ENCODE measurements at regions not wholly inside any gene's neighbourhood (a gene's known extent, or its start where the extent isn't known, plus 50 kb on each side); places are given as distances from the start of the nearest gene placed in this dataset.

DNA sequence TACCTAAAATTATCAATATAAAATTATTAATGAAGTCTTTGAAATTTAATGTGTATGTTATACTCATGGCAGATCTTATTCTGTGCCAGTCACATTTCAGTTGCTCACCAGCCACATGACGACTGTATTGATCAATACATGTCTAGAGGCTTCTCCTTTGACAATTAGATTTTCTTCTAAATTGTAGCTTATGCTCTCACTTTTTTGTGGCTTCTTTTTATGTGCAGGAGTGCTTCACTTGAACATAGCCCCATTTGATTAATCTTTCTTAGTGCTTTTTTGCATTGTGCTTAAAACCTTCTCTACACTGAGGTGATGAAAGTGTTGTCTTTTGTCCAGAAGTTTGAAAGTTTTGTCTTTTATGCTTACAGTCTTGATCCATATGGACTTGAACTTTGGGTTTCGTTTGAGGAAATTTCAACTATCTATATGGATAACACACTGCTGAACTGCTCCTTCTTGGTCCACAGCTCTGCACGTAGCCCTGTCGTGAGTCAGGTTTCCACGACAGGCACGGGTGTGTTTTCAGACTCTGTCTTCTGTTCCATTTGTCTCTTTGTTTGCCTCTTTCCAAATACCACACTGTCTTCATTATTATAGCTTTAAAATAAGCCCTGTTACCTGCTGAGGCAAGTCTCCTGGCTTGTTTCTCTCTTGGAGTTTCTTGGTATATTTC lies 393.9 kb upstream of the CFAP20DC start:
- no peak for DNase-seq

DNA sequence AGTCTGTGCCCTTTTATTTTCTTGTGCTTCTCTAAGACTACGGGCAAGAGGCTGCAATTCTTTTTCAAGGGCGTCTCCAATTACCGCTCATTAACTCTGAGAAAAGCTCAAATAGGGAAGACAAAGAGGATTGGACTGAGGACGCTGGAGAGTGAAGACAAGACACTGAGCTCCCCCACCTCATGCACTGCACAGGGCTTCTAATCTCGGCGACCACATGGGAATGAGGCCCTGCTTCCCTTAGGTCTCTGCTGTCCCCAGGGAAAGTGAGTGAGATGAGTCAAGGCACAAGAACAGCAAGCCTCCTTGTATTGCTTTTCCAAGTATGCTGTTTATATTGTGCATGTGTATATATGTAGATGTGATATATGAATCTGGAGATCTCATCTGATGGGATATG lies 392.2 kb upstream of the CFAP20DC start:
- DNase-seq: peak; percentile 69

DNA sequence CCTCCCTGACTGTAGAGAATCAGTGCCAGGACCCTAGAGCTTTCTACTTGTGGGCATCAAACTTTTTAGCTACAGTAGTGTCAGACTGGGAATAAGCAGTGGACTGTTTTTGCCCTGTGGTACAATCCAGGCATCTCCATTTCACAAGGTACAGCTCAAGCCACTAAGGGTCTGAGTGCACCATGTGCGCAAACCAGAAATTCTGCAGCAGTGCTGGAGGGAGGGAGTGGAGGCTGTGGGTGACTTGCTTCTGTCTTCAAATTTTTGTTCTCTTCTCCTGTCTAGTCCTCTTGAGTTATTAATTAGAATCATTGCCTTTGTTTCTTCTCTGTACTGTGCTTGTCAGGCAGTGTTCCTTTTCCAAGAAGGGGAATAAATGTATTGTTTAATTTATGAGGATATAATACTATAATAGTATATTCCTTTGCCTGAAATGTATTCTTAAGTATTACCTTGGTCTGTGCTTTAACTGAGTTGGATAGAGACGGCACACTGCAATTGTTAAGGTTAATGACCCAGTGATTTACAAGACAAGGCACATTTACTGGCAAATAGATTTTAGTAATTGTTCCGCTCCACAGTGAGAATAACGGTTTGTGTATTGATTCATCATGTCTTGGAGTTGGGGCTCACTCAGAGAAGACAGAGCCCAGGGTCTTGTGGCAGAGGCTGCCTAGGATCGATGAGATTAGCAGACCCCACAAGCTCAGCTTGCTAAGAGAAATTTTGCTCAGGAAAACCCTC lies 390.6 kb upstream of the CFAP20DC start:
- DNase-seq: no peak

DNA sequence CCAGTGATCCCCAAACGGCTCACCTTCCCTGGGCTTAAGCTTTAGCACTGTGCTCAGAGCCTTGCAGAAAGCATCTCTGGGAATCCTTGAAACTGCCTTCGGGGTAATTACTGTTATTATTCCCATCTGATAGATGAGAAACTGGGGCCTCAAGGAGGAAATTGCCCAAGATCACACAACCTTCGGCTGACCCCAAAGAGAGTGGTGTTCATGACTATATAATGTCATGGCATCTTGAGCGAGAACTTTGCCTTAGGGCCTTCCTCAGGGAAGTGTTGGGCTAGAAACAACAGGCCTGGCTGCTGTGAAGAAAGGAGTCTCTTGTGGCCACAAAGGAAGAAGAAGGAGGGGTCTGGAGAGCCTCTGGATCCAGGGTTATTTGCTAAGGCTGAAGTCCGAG lies 388.7 kb upstream of the CFAP20DC start:
- no peak for DNase-seq

DNA sequence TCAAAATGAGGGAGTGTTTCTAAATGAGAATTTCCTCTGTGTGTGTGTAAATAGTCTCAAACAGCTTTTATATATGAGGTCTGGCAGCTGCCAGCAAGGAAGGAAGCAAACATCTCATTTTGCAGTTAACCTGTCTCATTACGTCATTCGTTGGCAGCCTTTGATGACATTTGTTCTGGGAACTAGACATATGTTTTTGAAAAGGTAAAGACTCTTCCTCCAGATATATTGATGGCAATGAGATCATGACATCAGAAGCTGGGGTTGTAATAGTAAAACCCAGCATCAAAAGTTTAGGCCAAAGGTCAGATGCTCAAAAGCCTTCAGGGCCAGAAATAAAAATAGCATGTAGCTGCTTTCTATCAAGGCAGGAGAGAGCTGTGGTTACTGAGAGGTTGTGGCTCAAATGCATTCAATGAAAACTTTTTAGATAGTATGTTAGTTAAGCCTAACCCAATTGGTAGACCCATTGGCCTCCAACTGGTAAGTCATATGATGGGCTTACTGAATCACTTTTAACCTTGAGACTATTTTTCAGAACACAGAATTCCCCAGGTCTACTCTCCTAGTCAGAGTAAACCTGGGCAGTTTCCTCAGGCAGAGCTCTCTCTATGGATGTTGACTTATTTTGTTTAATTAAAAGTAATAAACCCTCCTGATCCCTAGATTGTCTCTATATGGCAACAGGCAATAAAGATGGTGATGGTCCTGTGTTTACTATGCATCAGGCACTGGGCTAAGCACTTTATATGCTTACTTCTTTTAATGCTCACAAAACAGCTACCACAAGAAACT lies 386.5 kb upstream of the CFAP20DC start:
- no peak for DNase-seq

DNA sequence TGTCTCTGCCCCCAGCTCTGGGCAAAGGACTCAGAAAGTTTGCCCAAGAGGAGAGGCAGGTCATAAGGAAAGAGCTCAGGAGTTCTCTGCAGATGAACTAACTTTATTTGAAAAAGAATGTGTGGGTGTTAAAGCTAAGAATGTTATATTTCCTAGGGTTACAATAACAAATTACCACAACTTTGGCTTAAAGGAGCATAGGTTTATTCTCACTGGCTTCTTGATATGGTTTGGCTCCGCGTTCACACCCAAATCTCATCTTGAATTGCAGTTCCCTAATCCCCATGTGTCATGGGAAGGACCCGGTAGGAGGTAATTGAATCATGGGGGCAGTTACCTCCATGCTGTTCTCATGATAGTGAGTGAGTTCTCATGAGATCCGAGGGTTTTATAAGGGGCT lies 383.7 kb upstream of the CFAP20DC start:
- DNase-seq: no peak

DNA sequence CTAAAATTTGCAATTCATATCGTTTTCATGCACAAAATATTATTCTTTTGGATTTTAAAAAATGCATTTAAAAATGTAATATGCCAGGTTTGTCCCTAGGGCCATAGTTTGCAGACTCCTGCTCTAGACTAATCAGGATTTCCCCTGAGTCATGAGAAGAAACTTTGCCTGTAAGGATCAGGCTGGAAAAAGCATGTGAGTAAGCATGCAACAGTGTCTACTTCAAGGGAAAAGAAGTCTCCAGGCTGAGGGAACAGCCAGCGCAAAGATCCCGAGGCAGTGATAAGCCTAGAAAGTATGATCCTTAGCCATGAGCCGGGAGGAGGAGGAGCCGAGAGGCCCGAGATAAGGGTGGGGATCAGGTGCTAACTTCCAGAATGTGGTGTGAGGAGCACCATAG lies 382.8 kb upstream of the CFAP20DC start:
- DNase-seq: peak; percentile 63

DNA sequence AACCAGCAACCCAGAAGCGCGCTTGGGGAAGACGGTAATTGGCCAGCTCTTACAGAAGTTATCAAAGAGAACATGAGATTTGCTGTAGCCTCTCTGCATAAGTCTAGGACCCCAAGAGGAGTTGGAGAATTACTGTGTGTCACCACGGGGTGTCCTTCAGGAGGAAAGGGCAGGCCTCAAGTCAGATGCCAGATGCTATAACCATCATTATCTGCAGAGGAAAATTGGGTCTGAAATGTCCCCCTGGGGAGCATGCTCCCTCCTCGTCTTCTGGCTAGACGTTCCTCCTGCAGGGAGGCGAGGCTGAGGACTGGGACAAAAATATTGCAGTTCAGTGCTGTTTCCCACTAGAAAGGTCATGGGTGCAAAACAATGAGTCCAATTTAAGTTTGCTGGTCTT lies 380.5 kb upstream of the CFAP20DC start:
- DNase-seq: no peak

DNA sequence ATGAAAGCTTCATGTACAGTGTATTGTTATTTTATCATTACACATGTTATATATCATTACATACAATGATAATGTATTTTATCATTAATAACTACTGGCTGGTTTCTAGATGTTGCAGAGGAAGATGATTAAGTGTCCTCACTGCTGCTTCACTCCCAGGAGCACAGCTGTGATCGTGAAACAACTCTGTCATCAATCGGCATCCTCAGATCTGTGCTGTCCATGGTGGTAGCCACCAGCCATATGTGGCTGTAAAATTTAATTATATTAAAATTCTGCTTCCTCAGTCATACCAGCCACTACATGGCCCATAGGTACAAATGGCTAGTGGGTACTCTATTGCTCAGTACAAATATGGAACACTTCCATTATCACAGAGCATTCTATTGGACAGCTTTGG lies 379.4 kb upstream of the CFAP20DC start:
- peak; percentile 50 for DNase-seq

DNA sequence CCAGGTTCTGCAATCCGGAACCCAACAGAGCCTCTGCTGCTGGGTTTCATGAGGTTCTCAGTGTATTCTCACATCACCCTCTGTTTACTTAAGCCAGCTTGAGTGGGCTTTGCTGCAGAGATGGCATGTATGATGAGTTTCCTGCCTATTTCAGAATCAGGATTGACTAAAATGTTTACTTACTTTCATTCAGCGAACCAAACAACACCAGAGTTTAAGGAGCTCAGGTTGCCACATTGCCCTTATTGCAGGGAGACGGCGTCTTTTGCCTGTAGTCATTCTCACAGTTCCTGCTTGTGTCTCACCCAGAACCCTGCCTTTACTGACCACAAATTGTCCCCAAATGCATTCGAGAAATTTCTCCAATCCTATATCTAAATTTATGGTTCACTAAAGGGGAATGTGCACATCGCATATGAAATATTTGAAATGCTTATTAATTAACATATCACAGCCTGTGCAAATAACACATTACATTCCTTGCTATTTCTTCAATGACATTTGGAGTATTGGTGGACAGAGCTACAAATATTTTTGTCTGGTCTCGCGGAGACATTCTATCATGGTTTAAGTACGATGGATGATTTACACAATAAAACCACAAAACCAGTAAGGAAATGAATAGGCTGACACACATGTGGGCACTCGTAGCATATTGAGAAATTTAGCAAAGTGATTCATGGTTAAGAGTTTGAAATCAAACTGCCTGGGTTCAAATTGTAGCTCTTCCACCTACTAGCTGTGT lies 377.2 kb upstream of the CFAP20DC start:
- peak; percentile 98 for DNase-seq

DNA sequence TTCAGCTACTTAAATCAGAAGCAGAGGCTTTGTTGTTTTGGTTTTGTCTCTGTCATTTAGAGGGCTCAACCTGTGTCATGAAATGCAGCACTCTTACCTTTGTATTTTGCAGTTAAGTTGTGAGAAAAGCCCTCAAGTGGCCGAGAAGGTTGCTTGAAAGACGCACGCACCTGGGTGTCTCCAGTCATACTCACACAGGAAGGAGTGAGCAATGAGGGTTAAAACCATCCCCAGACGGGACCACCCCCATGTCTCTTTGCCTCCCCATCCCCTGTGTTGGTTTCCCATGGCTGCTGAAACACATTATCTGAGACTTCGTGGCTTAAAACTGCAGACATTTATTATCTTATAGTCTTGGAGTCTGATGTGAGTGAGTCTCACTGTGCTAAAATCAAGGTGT lies 376.1 kb upstream of the CFAP20DC start:
- DNase-seq: no peak

DNA sequence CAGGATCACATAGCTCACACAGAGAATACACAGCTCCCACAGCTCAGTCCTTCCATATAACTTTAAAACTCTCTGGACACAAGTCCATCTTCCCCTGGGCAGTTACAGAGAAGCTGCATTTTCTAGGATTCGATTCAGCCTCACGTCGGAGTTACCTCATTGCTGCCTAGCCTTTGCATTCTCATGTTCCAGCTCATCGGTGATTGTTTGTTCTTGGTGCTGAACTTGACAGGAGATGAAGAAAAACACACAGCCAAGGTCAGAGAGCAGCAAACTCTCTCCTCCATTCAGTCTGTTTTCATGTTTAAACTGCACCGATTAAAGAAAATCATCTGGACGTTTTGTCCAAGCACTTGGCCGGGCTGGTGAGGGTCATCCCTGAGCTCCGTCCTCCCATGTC lies 375.5 kb upstream of the CFAP20DC start:
- peak; percentile 71 for DNase-seq

DNA sequence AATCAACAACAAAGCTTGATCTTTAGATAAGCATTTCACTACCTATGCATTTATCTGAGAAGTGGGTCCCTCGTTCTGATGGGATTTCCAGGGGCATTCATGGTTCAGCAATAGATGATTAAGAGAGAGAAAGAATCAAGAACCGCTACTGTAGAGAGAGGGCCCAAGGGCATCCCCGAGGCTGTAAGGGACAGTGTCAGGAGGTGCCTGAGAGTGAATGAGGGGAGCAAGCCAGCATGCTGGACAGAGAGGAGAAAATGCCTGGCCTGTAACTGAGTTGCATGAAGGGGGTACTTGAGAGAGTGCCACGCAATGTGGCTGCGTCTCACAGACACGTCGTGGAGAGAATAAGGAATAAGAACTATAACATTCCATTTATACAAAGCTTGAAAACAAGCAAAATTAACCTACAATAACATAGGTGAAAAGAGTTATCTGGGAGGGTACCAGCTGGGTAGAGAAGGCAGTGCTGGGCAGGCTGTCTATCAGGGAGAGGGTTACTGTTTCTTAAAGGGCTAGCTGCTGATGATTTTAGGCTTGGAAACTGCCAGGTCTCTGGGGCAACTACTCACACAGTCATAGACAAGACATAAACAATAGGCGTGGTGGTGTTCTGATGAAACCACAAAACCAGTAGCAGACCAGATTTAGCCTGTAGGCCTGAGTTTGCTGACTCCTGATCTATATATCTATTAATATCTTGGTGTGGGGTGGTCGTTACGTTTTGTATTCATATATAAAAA lies 374.6 kb upstream of the CFAP20DC start:
- DNase-seq: peak; percentile 84

DNA sequence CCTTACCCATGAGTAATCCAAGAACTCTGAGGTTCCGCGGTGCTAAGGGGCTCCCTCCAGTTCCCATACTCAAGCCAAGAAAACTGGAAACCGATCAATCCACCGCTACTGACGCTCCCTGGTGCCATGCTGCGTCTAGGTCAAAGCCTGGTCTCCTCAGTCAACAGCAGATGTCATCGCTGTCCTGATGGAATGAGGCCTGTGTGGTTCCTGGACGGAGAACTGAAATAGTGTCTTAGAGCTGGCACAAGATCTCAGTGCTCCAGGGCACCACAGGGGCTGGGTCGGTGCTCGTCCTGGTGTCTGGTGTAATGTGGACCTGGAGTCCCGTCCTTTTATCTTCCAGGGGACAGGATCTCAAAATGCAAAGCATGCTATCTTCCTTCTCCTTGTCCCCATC lies 373.9 kb upstream of the CFAP20DC start:
- DNase-seq: no peak

DNA sequence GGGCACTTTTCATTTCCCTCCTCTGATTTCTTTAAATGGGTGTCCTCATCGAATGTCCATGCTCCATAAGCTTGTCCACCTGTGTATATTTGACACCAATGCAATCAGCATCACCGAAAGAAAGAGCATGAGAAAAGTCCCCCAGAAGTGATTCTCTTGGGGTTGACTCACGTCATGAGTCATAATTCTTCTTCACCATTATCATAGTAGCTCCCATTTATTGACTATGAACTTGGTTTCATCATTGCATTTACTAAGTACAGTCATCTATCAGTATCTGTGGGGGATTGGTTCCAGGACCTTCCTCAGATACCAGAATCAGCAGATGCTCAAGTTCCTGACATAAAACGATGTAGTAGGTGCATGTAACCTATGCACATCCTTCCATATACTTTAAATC lies 372.5 kb upstream of the CFAP20DC start:
- peak; percentile 62 for DNase-seq

DNA sequence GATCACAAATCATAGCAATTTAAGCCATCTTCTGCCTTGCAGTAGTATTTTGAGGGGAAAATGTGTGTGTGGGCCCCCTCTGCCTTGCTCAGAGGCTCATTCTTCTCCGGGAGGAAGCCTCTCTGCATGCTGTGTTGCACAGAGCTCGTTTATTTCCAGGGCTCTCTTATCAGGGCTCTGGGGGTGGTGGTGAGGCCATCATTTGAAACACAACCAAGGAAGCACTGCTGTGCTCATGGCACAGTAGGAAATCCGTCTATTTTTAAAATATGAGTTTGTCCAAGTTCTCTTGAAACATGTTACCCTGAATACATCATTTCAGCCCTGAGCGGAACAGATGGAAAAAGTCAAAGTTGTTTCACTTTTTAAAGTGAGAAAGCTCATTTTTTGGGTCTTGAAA lies 369.0 kb upstream of the CFAP20DC start:
- no peak for DNase-seq

DNA sequence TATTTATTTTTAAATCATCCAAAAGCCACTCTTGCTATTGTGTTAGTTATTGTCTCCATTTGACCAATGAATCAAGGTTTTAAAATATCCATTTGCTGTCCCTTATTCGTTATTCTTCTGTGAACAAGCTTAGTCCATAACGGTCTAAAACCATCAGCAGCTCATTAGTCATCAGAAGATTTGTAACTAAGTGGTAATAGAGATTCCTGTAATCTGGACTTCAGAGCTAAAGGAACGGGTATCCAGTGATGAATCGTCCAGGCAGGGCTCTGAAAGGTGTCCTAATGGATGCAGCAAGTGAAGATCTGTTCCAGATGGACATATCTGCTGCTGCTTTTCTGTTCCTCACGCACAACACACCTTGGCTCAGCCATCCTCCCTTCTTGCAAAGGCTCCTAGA lies 362.7 kb upstream of the CFAP20DC start:
- no peak for DNase-seq

DNA sequence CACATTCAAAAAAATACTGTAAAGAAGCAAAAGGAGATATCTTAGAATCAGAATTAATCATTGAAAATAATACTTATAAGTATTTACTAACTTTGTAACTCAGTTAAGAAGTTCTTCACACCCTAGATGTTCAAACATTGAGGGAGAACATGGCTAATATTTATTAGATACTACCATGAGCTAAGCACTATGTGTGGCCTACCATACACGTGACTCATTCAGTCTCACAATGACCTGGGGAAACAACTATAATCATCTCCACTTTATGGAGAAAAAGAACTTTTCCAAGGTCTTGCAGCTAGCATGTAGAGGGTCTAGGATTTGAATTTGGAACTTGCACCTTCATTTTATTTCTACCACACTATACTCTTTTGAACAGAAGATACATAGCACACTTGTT lies 361.9 kb upstream of the CFAP20DC start:
- no peak for DNase-seq

DNA sequence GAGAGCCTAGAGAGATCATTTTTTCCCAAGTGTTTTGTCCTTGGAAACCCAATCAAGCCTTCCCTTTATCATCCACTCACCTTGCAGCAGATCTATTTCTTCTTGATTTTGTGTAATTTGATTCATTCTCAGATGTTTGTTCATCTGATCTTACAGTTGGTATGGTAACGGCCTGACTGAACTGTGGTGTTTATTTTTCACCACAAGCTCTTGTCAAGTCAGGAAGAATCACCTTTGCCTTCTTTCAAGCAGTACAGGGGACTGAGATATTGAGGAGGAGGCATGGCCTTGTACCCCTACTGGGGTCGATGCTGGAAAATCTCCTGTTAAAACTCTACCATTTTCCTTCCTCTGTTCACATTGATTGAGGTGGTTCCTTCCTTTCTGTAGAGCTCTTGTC lies 361.4 kb upstream of the CFAP20DC start:
- no peak for DNase-seq

DNA sequence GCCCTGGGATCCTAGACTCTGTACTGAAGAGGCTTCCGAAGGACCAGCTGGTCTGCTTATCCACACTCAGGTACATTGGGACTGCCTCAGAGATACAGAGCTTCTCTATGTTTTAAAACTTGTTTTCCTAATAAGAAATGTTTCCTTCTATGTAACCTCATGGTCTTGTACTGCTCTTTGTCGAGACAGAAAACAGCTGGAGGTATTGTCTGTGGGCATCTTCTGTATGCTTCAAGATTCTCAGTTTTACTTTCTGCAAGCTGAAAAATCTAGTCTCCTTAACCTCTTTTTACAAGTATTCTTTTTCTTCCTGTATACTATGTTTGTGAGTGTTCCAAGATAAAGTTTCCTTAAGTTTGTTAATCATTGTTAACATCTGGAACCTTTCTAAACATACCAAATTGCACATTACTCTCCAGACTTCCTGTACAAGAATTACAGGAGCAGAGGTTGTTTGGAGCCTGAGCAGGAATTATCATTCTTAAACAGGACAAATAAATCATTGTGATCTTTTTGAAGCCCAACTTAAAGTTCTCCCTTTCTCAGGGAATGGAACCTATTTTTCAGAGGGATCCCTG lies 358.3 kb upstream of the CFAP20DC start:
- DNase-seq: no peak

DNA sequence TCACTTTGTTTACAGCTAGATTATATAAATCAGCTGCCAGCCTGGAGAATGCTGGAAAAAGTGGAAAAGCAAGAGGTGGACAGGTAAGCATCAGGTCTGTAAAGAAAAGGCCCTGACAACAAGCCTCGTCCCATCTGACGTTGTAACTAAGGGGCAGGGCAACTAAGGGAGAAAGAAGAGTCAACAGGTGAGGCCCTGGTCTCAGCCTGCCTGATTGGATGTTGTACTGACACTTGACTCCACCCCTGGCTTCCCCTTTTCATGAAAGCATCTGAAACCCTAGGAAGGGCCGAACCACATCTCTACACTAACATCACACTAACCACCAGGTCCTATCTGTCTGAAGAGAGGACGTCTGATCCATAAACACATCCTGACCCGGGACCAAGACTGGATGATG lies 357.6 kb upstream of the CFAP20DC start:
- no peak for DNase-seq

DNA sequence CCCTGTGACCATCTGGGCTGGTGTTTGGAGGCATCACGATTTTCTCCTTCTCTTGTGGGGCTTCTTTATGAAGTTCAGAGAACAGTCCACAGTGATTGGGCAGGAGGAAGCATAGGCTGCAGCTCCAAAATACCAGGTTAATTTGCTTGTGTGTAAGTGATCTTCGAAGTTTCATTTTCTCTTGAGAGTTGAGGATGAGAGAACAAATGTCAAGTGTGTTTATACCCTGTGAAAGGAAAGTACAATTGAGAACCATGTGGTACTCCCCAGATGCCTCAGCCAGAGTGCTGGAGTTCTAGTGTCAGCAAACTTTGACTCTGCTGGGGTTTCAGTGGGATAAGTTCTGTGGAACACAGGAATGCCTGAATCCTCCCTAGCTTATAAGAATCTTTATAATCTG lies 357.1 kb upstream of the CFAP20DC start:
- DNase-seq: no peak
